ENCODE measurements at regions not wholly inside any gene's neighbourhood (a gene's known extent, or its start where the extent isn't known, plus 50 kb on each side); places are given as distances from the start of the nearest gene placed in this dataset.
"Not testable (repeated sequence)": the region's sequence is repeated elsewhere in the genome, so short reads cannot be mapped to it uniquely, and the experiment has no call there.

GRCh38 chr7:25594728-25595127 lies 366.4 kb upstream of the NPVF start:
- Mint-ChIP-seq H3K9me3 (peaks cover 0 to 6% (median 0%) of the 10 kb centered on the region in 3 donors), H3K4me3 (no peak overlapping the region), H3K27ac (no peak overlapping the region), H3K36me3 (no peaks in the 10 kb centered on the region), H3K4me1 (no peaks in the 10 kb centered on the region), H3K27me3 (peaks cover 2% of the 10 kb centered on the region)

- H3K9me3 Mint-ChIP-seq = peaks cover 0 to 6% (median 0%) of the 10 kb centered on the region in 3 donors
- peaks cover 2% of the 10 kb centered on the region for H3K27me3 Mint-ChIP-seq
- no peak overlapping the region for H3K27ac Mint-ChIP-seq
- no peaks in the 10 kb centered on the region for H3K4me1 Mint-ChIP-seq
- H3K36me3 Mint-ChIP-seq = no peaks in the 10 kb centered on the region
- no peak overlapping the region for H3K4me3 Mint-ChIP-seq
Observed at GRCh38 chr7:25595996-25596395, 367.7 kb upstream of the NPVF start.

GRCh38 chr7:25596443-25596842 lies 368.2 kb upstream of the NPVF start:
- peaks cover 0 to 6% (median 0%) of the 10 kb centered on the region in 3 donors for H3K9me3 Mint-ChIP-seq
- no peak overlapping the region for H3K27ac Mint-ChIP-seq
- H3K4me3 Mint-ChIP-seq = no peak overlapping the region
- peaks cover 2% of the 10 kb centered on the region for H3K27me3 Mint-ChIP-seq
- no peaks in the 10 kb centered on the region for H3K36me3 Mint-ChIP-seq
- H3K4me1 Mint-ChIP-seq = no peaks in the 10 kb centered on the region

GRCh38 chr7:25597946-25598345 lies 369.7 kb upstream of the NPVF start:
- Mint-ChIP-seq H3K27me3 (peaks cover 2% of the 10 kb centered on the region), H3K27ac (no peak overlapping the region), H3K9me3 (peaks cover 0 to 6% (median 0%) of the 10 kb centered on the region in 3 donors), H3K4me3 (no peak overlapping the region), H3K4me1 (no peaks in the 10 kb centered on the region), H3K36me3 (no peaks in the 10 kb centered on the region)

GRCh38 chr7:25598765-25599164 lies 370.5 kb upstream of the NPVF start:
- Mint-ChIP-seq H3K9me3 (peaks cover 0 to 6% (median 0%) of the 10 kb centered on the region in 3 donors), H3K4me1 (no peaks in the 10 kb centered on the region), H3K4me3 (no peak overlapping the region), H3K27ac (no peak overlapping the region), H3K36me3 (no peaks in the 10 kb centered on the region), H3K27me3 (peaks cover 2% of the 10 kb centered on the region)

GRCh38 chr7:25600262-25600920 lies 372.1 kb upstream of the NPVF start:
- H3K27me3 Mint-ChIP-seq = peaks cover 2% of the 10 kb centered on the region
- H3K4me3 Mint-ChIP-seq = no peak overlapping the region
- no peaks in the 10 kb centered on the region for H3K4me1 Mint-ChIP-seq
- no peak overlapping the region for H3K27ac Mint-ChIP-seq
- H3K36me3 Mint-ChIP-seq = no peaks in the 10 kb centered on the region
- peaks cover 0 to 6% (median 0%) of the 10 kb centered on the region in 3 donors for H3K9me3 Mint-ChIP-seq

GRCh38 chr7:25602730-25603426 lies 374.6 kb upstream of the NPVF start:
- H3K9me3 Mint-ChIP-seq, H3K27ac Mint-ChIP-seq, H3K36me3 Mint-ChIP-seq, H3K27me3 Mint-ChIP-seq, H3K4me1 Mint-ChIP-seq: not testable (repeated sequence)
- peak overlapping the region in 3 of 4 donors; percentile 73 to 87 (median 74) for H3K4me3 Mint-ChIP-seq

- H3K4me1 Mint-ChIP-seq, H3K27ac Mint-ChIP-seq, H3K36me3 Mint-ChIP-seq, H3K27me3 Mint-ChIP-seq, H3K9me3 Mint-ChIP-seq: not testable (repeated sequence)
- peak overlapping the region in 3 of 4 donors; percentile 73 to 87 (median 74) for H3K4me3 Mint-ChIP-seq
Observed at GRCh38 chr7:25603427-25603740, 375.1 kb upstream of the NPVF start.

GRCh38 chr7:25611196-25611595 lies 382.9 kb upstream of the NPVF start:
- Mint-ChIP-seq H3K27ac (no peak overlapping the region), H3K36me3 (no peaks in the 10 kb centered on the region), H3K4me1 (peaks cover 0 to 12% (median 7%) of the 10 kb centered on the region in 3 donors), H3K27me3 (peaks cover 2% of the 10 kb centered on the region), H3K4me3 (no peak overlapping the region), H3K9me3 (peaks cover 7 to 12% (median 10%) of the 10 kb centered on the region in 3 donors)

GRCh38 chr7:25613912-25614311 lies 385.6 kb upstream of the NPVF start:
- H3K4me1 Mint-ChIP-seq = peaks cover 8 to 26% (median 8%) of the 10 kb centered on the region in 3 donors
- H3K27me3 Mint-ChIP-seq = peaks cover 2% of the 10 kb centered on the region
- no peaks in the 10 kb centered on the region for H3K36me3 Mint-ChIP-seq
- H3K9me3 Mint-ChIP-seq = peaks cover 7 to 12% (median 10%) of the 10 kb centered on the region in 3 donors
- H3K4me3 Mint-ChIP-seq = no peak overlapping the region
- no peak overlapping the region for H3K27ac Mint-ChIP-seq

- peaks cover 2% of the 10 kb centered on the region for H3K27me3 Mint-ChIP-seq
- no peaks in the 10 kb centered on the region for H3K36me3 Mint-ChIP-seq
- peak overlapping the region in 1 of 4 donors; percentile 53 for H3K4me3 Mint-ChIP-seq
- no peak overlapping the region for H3K27ac Mint-ChIP-seq
- peaks cover 7 to 12% (median 10%) of the 10 kb centered on the region in 3 donors for H3K9me3 Mint-ChIP-seq
- H3K4me1 Mint-ChIP-seq = peaks cover 11 to 31% (median 13%) of the 10 kb centered on the region in 3 donors
Observed at GRCh38 chr7:25614415-25614814, 386.1 kb upstream of the NPVF start.

GRCh38 chr7:25615003-25615402 lies 386.7 kb upstream of the NPVF start:
- H3K4me1 Mint-ChIP-seq = peaks cover 12 to 34% (median 15%) of the 10 kb centered on the region in 3 donors
- peaks cover under 1% of the 10 kb centered on the region for H3K36me3 Mint-ChIP-seq
- H3K27me3 Mint-ChIP-seq = peaks cover 2% of the 10 kb centered on the region
- peaks cover 7 to 12% (median 10%) of the 10 kb centered on the region in 3 donors for H3K9me3 Mint-ChIP-seq
- no peak overlapping the region for H3K4me3 Mint-ChIP-seq
- no peak overlapping the region for H3K27ac Mint-ChIP-seq

GRCh38 chr7:25615593-25615992 lies 387.3 kb upstream of the NPVF start:
- Mint-ChIP-seq H3K4me3 (peak overlapping the region in 1 of 4 donors; percentile 31), H3K27me3 (peaks cover 3% of the 10 kb centered on the region)

GRCh38 chr7:25617214-25617613 lies 388.9 kb upstream of the NPVF start:
- Mint-ChIP-seq H3K4me1 (peaks cover 22 to 46% (median 24%) of the 10 kb centered on the region in 3 donors), H3K27me3 (peaks cover 5% of the 10 kb centered on the region), H3K4me3 (no peak overlapping the region), H3K9me3 (peaks cover 1 to 8% (median 3%) of the 10 kb centered on the region in 3 donors), H3K27ac (no peak overlapping the region), H3K36me3 (peaks cover 2% of the 10 kb centered on the region)

More at GRCh38 chr7:25615593-25615992, 387.3 kb upstream of the NPVF start:
- peaks cover 17 to 40% (median 21%) of the 10 kb centered on the region in 3 donors for H3K4me1 Mint-ChIP-seq
- H3K36me3 Mint-ChIP-seq = peaks cover 2% of the 10 kb centered on the region
- H3K27ac Mint-ChIP-seq = peak overlapping the region in 1 of 3 donors; percentile 54
- H3K9me3 Mint-ChIP-seq = peaks cover 7 to 12% (median 10%) of the 10 kb centered on the region in 3 donors

GRCh38 chr7:25617673-25618072 lies 389.4 kb upstream of the NPVF start:
- Mint-ChIP-seq H3K4me1 (peaks cover 24 to 48% (median 24%) of the 10 kb centered on the region in 3 donors), H3K36me3 (peaks cover 2% of the 10 kb centered on the region), H3K27ac (no peak overlapping the region), H3K9me3 (peaks cover 1 to 6% (median 4%) of the 10 kb centered on the region in 3 donors), H3K27me3 (peaks cover 5% of the 10 kb centered on the region), H3K4me3 (no peak overlapping the region)
